ENCODE measurements at regions not wholly inside any gene's neighbourhood (a gene's known extent, or its start where the extent isn't known, plus 50 kb on each side); places are given as distances from the start of the nearest gene placed in this dataset.

GRCh38 chr10:10584161-10584560 lies 433.5 kb upstream of the CELF2 start:
- in situ Hi-C loops (cut with MboI; ENCODE audit: low pct_unique_long_range_greater_than_20kb, low sequenced_read_pairs, unreplicated experiment), result no loop called here
- DNase-seq (ENCODE audit: low spot score), result no peak
- TF ChIP-seq, protein P1, sequence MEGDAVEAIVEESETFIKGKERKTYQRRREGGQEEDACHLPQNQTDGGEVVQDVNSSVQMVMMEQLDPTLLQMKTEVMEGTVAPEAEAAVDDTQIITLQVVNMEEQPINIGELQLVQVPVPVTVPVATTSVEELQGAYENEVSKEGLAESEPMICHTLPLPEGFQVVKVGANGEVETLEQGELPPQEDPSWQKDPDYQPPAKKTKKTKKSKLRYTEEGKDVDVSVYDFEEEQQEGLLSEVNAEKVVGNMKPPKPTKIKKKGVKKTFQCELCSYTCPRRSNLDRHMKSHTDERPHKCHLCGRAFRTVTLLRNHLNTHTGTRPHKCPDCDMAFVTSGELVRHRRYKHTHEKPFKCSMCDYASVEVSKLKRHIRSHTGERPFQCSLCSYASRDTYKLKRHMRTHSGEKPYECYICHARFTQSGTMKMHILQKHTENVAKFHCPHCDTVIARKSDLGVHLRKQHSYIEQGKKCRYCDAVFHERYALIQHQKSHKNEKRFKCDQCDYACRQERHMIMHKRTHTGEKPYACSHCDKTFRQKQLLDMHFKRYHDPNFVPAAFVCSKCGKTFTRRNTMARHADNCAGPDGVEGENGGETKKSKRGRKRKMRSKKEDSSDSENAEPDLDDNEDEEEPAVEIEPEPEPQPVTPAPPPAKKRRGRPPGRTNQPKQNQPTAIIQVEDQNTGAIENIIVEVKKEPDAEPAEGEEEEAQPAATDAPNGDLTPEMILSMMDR (IDR thresholded peaks at IDR 0.05; ENCODE audit: extremely low read depth, insufficient read depth, missing control alignments), result no peak

DNA sequence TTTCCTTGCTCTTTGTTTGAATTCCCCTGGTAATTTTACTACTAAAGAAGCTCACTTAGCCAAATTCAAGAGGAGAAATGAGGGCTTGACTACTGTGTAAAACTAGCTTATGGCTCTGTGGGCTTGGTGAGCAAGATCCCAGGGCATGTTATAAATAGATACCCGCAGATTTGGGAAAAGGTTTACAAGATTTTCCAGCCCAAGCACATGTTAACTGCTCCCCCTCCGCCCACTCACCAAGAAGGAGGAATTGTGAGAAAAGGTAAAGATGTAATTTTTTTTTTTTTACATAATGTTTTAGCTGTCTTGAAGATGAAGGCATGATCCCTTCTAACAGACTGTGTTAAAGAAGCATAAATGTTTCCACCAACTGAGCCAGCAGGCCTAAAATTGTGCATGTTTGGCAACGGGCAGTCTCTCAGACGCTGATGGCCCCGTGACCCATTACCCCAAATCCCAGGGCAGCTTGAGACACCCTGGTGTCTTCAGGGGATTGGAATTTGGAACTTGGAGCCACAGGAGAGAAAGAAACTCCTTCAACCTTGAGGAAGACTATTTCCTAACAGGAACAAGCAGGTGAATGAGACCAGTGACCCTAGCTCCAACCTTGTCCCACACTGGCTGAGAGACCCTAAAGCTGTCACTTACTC lies 429.8 kb upstream of the CELF2 start:
- DNase-seq (ENCODE audit: low spot score), result no peak
- TF ChIP-seq, protein P1 (IDR thresholded peaks at IDR 0.05; ENCODE audit: extremely low read depth, insufficient read depth, missing control alignments), result no peak
- in situ Hi-C loops (cut with MboI; ENCODE audit: low pct_unique_long_range_greater_than_20kb, low sequenced_read_pairs, unreplicated experiment), result no loop called here

GRCh38 chr10:10589540-10590303 lies 427.9 kb upstream of the CELF2 start:
- peak; percentile 10 for DNase-seq (ENCODE audit: low spot score)
- TF ChIP-seq, protein P1 (IDR thresholded peaks at IDR 0.05; ENCODE audit: extremely low read depth, insufficient read depth, missing control alignments), result no peak
- in situ Hi-C loops (cut with MboI; ENCODE audit: low pct_unique_long_range_greater_than_20kb, low sequenced_read_pairs, unreplicated experiment), result no loop called here

- in situ Hi-C loops (cut with MboI; ENCODE audit: low pct_unique_long_range_greater_than_20kb, low sequenced_read_pairs, unreplicated experiment), result no loop called here
- DNase-seq (ENCODE audit: low spot score), result no peak
- TF ChIP-seq, protein P1 (IDR thresholded peaks at IDR 0.05; ENCODE audit: extremely low read depth, insufficient read depth, missing control alignments), result no peak
These were observed 425.8 kb upstream of the CELF2 start for GRCh38 chr10:10591715-10592341.

GRCh38 chr10:10596256-10596655 lies 421.4 kb upstream of the CELF2 start:
- in situ Hi-C loops (cut with MboI; ENCODE audit: low pct_unique_long_range_greater_than_20kb, low sequenced_read_pairs, unreplicated experiment), result no loop called here
- TF ChIP-seq, protein P1 (IDR thresholded peaks at IDR 0.05; ENCODE audit: extremely low read depth, insufficient read depth, missing control alignments), result no peak
- DNase-seq (ENCODE audit: low spot score), result no peak

- peak; percentile 10 for DNase-seq (ENCODE audit: low spot score)
- TF ChIP-seq, protein P1 (IDR thresholded peaks at IDR 0.05; ENCODE audit: extremely low read depth, insufficient read depth, missing control alignments), result no peak
- in situ Hi-C loops (cut with MboI; ENCODE audit: low pct_unique_long_range_greater_than_20kb, low sequenced_read_pairs, unreplicated experiment), result no loop called here
These were observed 419.4 kb upstream of the CELF2 start for GRCh38 chr10:10598297-10598696.

Data from GM13977 (cell line).